AG09319 (cell line): ENCODE measurements at regions not wholly inside any gene's neighbourhood (a gene's known extent, or its start where the extent isn't known, plus 50 kb on each side); places are given as distances from the start of the nearest gene placed in this dataset.
"Not testable (repeated sequence)": the region's sequence is repeated elsewhere in the genome, so short reads cannot be mapped to it uniquely, and the experiment has no call there.

Experiments used
- DNase-seq: peaks from one replicate; pipeline ENCODE4 v3.0.0-alpha.2; 2010; ENCODE audit warnings: low read depth; ENCODE audit errors: extremely low read depth
- CTCF ChIP-seq: IDR thresholded peaks from 2 replicates; pipeline ENCODE4 v1.5.1; 2011; ENCODE audit warnings: low read depth, mild to moderate bottlenecking, inconsistent platforms, low read length, moderate library complexity

- DNase-seq, result no peak
Measured at GRCh38 chr6:27532820-27533538, 60.1 kb upstream of the ZNF184 start.

GRCh38 chr6:27531772-27532459 lies 59.0 kb upstream of the ZNF184 start:
- TF ChIP-seq CTCF, result no peak
- no peak for DNase-seq

More at GRCh38 chr6:27532820-27533538, 60.1 kb upstream of the ZNF184 start:
- no peak for TF ChIP-seq CTCF

GRCh38 chr6:27529796-27530195 lies 56.9 kb upstream of the ZNF184 start:
- DNase-seq, result not testable (repeated sequence)

- DNase-seq, result no peak
- no peak for TF ChIP-seq CTCF
Measured at GRCh38 chr6:27528714-27529113, 55.8 kb upstream of the ZNF184 start.
